Psoas muscle (tissue), 7 donors: ENCODE measurements at regions not wholly inside any gene's neighbourhood (a gene's known extent, or its start where the extent isn't known, plus 50 kb on each side); places are given as distances from the start of the nearest gene placed in this dataset.

Experiments
- ATAC-seq, 4 donors: fragments of 200-7000 bp; cut with Tn5 transposase; one replicate each; pipeline ENCODE4 v1.9.1; 2020; ENCODE audit warnings: moderate library complexity in 3 of 4, mild to moderate bottlenecking in 2 of 4
- DNase-seq, 2 donors: peaks; one replicate each; pipeline ENCODE4 v3.0.0-alpha.2; 2020
- H3K27ac ChIP-seq: fragments of 200-600 bp; one replicate; pipeline ENCODE4 v1.8.0; 2022
- H3K27me3 ChIP-seq, 3 donors: fragments of 200-600 bp in 1 of 3; one replicate each; pipeline versions ENCODE4 v1.6.1 to v1.8.0; 2013 to 2022; ENCODE audit warnings: low read length in 2 of 3, mild to moderate bottlenecking in 2 of 3, moderate library complexity in 1 of 3; ENCODE audit not compliant: insufficient read depth in 3 of 3
- H3K36me3 ChIP-seq, 2 donors: fragments of 200-600 bp in 1 of 2; one replicate each; pipeline versions ENCODE4 v1.6.1 to v1.8.0; 2013 to 2022; ENCODE audit warnings: low read depth in 1 of 2, mild to moderate bottlenecking in 1 of 2, moderate library complexity in 1 of 2; ENCODE audit not compliant: insufficient read depth in 1 of 2
- H3K4me1 ChIP-seq: fragments of 200-600 bp; one replicate; pipeline ENCODE4 v1.8.0; 2022
- H3K4me3 ChIP-seq: fragments of 200-600 bp; one replicate; pipeline ENCODE4 v1.8.0; 2022; ENCODE audit warnings: mild to moderate bottlenecking
- H3K9me3 ChIP-seq: fragments of 200-600 bp; one replicate; pipeline ENCODE4 v1.8.0; 2022
- whole genome bisulfite sequencing, 3 donors: extraction: QIAGEN DNeasy Blood & Tissue Kit; methylation state at CpG; one replicate each; pipeline versions ENCODE4 v1.1.6 to v1.1.7; 2013; 5-methylcytosine and 5-hydroxymethylcytosine counted together
- intact Hi-C, 2 donors: fragments of 100-400 bp; cut with DNase I; formaldehyde crosslinking; loops; one replicate each; pipeline versions ENCODE4 v1.11.0 to v1.14.2; 2022
- TF ChIP-seq, protein P1 (sequence below): fragments of 200-600 bp; IDR thresholded peaks from one replicate; pipeline ENCODE4 v1.8.0; 2022; ENCODE audit warnings: antibody characterized with exemption
- donor health status: healthy with polysubstance abuse.
- donor health status: DM: no; HTN: no; CAD: no; lungs with moderate emphysema.
- donor health status: Bipolar disorder and iron deficiency.
- donor health status: healthy.
- donor health status: DM: yes; HTN: yes; CAD: no.
- donor health status: DM: no; HTN: no; CAD: no.
- donor health status: DM: yes; HTN: yes; CAD: no.

DNA sequence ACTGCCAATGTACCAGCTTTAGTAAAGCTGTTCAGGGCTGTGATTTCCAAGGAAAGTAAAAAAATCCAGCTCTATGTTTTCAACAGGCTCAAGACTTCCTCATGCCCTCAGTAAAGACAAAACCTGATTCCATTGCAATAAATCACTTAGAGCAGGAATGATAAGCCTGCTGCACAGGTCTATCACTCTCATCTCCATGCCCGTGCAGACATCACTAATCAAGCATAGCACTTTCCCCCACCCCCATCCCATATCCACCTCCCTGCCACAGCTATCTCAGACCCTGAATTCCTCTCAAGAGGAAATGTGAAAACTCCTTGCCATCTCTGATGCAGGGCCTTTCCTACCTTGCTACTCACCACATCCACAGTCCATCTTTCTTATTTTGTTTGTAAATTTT lies 554.9 kb downstream of the MAFB start:
- no peaks in the 10 kb centered on the region for H3K27me3 ChIP-seq
- H3K36me3 ChIP-seq = no peaks in the 10 kb centered on the region
- WGBS, 3 donors = 45 to 56% (median 47%) methylated on average over 1 of the region's 1 CpG
- H3K4me3 ChIP-seq = no peak overlapping the region
- no peaks in the 10 kb centered on the region for H3K4me1 ChIP-seq
- intact Hi-C loops = no loop called here
- peaks cover 10% of the 10 kb centered on the region for H3K9me3 ChIP-seq
- TF ChIP-seq, protein P1, sequence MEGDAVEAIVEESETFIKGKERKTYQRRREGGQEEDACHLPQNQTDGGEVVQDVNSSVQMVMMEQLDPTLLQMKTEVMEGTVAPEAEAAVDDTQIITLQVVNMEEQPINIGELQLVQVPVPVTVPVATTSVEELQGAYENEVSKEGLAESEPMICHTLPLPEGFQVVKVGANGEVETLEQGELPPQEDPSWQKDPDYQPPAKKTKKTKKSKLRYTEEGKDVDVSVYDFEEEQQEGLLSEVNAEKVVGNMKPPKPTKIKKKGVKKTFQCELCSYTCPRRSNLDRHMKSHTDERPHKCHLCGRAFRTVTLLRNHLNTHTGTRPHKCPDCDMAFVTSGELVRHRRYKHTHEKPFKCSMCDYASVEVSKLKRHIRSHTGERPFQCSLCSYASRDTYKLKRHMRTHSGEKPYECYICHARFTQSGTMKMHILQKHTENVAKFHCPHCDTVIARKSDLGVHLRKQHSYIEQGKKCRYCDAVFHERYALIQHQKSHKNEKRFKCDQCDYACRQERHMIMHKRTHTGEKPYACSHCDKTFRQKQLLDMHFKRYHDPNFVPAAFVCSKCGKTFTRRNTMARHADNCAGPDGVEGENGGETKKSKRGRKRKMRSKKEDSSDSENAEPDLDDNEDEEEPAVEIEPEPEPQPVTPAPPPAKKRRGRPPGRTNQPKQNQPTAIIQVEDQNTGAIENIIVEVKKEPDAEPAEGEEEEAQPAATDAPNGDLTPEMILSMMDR = no peak
- H3K27ac ChIP-seq = no peak overlapping the region
- no peak for ATAC-seq
- DNase-seq = no peak

DNA sequence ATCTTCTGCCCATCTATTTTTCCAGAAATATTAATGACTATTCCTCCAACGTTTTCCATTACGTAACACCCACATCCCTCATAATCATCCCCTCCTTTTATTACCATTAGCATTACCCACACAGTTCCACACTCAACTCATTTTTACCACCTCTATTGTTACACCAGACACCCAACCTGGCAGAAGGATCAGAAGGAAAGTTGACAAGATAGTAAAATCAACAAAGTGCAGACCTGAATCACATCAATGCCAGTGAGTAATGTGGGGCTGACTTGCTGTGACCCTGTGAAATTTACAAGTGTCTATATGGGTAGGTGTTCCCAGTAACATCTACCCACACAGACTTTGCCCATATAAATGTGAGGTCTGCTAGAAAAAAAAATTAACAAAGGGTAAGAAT lies 568.2 kb downstream of the MAFB start:
- TF ChIP-seq, protein P1 = no peak
- 56 to 67% (median 60%) methylated on average over 2 of the region's 2 CpGs for WGBS, 3 donors
- H3K27me3 ChIP-seq = no peaks in the 10 kb centered on the region
- no peak overlapping the region for H3K27ac ChIP-seq
- H3K4me1 ChIP-seq = no peaks in the 10 kb centered on the region
- no peaks in the 10 kb centered on the region for H3K36me3 ChIP-seq
- DNase-seq (no peak), ATAC-seq (no peak)
- intact Hi-C loops = no loop called here
- no peaks in the 10 kb centered on the region for H3K9me3 ChIP-seq
- no peak overlapping the region for H3K4me3 ChIP-seq

DNA sequence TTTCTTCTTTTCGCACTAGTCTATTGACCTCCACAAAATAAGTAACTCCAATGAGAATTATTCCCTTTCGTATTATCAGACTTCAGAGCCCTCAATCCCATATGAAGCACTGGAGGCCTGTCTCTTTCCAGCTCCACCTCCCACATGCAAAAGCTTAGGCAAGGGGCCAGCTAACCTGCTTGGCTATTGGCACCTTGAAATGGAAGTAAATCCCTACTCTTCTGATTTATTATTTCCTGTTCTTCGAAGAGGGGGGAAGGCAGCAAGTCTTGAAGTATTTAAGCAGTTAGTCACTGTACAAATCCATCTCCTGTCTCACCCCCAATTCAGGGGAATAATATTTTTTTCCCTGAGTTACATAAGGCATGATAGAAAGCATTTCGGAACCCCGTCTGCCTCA lies 577.8 kb downstream of the MAFB start:
- peaks cover 0 to 2% (median 0%) of the 10 kb centered on the region in 3 donors for H3K27me3 ChIP-seq
- intact Hi-C loops = no loop called here
- no peak for DNase-seq

DNA sequence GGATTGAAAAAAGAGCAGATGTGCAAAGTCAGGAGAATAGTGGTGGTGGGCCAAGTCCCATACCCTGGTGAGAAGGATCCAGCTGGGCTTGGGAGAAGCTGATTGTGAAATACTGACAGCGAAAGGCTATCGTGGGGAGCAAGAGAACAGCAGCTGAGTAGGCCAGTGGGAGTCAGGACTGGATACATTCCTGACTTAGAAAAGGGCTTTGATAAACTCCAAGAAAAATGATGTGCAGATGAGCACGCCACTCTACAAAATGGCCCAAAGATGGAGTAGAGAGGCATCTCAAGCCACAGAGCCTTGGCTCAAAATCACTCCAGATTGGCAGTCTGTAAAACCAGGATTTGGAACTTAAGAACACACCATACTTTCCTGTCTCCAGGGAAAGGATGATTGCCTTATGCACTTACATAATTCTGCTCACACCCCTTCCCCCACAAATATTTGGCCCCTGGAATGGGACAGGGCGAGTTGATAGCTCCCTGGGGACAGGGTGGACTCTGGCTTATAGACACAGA lies 578.7 kb downstream of the MAFB start:
- Histone ChIP-seq H3K27ac (no peak overlapping the region), H3K4me3 (no peak overlapping the region), H3K4me1 (peaks cover 13% of the 10 kb centered on the region), H3K36me3 (no peaks in the 10 kb centered on the region), H3K27me3 (peaks cover 0 to 2% (median 0%) of the 10 kb centered on the region in 3 donors), H3K9me3 (no peaks in the 10 kb centered on the region)
- TF ChIP-seq, protein P1 = no peak
- ATAC-seq (peak; percentile 44 to 77 (median 57)), DNase-seq (peak in 1 of 2 donors; percentile 55)
- WGBS, 3 donors = 14 to 40% (median 18%) methylated on average over 4 of the region's 4 CpGs
- intact Hi-C loops = no loop called here

More for the DNA sequence above, 577.8 kb downstream of the MAFB start:
- H3K27ac ChIP-seq = no peak overlapping the region
- no peak overlapping the region for H3K4me3 ChIP-seq
- peaks cover 13% of the 10 kb centered on the region for H3K4me1 ChIP-seq
- 80 to 83% (median 83%) methylated on average over 5 of the region's 5 CpGs for WGBS, 3 donors
- no peaks in the 10 kb centered on the region for H3K36me3 ChIP-seq
- TF ChIP-seq, protein P1 = no peak
- no peaks in the 10 kb centered on the region for H3K9me3 ChIP-seq
- ATAC-seq = no peak

DNA sequence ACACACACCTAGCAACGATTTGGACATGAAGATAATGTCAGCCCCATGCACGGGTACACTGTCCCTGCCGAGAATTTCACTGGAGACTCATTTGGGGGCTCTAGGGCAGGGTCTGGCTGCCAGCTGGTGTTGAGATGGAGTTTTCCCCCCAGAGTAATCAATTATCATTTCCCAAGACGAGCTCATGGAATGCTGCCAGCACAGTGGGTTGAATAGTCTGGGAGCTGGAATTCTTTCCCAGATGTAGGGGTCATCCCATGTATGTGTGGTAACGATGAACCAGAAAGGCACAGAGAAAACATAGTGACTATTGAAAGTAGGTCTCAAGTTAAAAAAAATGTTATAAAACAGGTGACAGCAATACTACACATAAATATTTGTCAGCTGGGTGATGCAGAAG lies 579.9 kb downstream of the MAFB start:
- Histone ChIP-seq H3K36me3 (no peaks in the 10 kb centered on the region), H3K4me3 (no peak overlapping the region), H3K27ac (no peak overlapping the region), H3K9me3 (no peaks in the 10 kb centered on the region), H3K27me3 (peaks cover 0 to 2% (median 0%) of the 10 kb centered on the region in 3 donors), H3K4me1 (peaks cover 13% of the 10 kb centered on the region)
- DNase-seq (no peak), ATAC-seq (no peak)
- 45 to 50% (median 46%) methylated on average over 5 of the region's 5 CpGs for WGBS, 3 donors
- TF ChIP-seq, protein P1 = no peak
- intact Hi-C loops = no loop called here
